ENCODE measurements at regions not wholly inside any gene's neighbourhood (a gene's known extent, or its start where the extent isn't known, plus 50 kb on each side); places are given as distances from the start of the nearest gene placed in this dataset.

DNA sequence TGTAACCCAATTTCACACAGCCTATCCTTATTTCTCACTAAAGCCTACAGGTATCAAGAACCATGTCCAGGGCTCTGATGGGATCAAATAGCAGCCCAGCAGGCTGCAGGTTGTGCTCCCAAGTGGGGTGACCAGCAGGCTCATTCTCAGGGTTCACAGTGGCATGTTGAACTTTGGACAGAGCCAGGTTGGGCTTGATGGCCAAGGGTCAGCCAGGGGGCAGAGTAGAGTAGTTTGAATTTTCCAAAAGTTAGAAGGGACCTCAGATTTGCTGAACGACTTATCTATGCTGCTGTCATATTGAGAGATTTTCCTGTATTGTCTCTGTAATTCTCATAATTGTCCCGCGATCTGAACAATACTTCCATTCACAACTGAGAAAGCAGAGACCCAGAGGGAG is 310.8 kb upstream of the BOD1L1 start (continued):
- TF ChIP-seq, protein P1, sequence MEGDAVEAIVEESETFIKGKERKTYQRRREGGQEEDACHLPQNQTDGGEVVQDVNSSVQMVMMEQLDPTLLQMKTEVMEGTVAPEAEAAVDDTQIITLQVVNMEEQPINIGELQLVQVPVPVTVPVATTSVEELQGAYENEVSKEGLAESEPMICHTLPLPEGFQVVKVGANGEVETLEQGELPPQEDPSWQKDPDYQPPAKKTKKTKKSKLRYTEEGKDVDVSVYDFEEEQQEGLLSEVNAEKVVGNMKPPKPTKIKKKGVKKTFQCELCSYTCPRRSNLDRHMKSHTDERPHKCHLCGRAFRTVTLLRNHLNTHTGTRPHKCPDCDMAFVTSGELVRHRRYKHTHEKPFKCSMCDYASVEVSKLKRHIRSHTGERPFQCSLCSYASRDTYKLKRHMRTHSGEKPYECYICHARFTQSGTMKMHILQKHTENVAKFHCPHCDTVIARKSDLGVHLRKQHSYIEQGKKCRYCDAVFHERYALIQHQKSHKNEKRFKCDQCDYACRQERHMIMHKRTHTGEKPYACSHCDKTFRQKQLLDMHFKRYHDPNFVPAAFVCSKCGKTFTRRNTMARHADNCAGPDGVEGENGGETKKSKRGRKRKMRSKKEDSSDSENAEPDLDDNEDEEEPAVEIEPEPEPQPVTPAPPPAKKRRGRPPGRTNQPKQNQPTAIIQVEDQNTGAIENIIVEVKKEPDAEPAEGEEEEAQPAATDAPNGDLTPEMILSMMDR (conservative IDR thresholded peaks at IDR 0.05; ENCODE audit: low read depth in 2 of 2) = peak; percentile 49 to 53
- TF ChIP-seq EZH2 (IDR thresholded peaks at IDR 0.05; ENCODE audit: low read depth, unreplicated experiment) = no peak
- no peak for TF ChIP-seq ZNF331 (CRISPR knock-in tag; IDR thresholded peaks at IDR 0.05; ENCODE audit: low read depth)

GRCh38 chr4:13940921-13941320 is 313.4 kb upstream of the BOD1L1 start:
- Histone ChIP-seq H3K79me2 (replicated peaks; ENCODE audit: insufficient read depth) (no peaks in the 10 kb centered on the region), H3K4me3 (no peak overlapping the region), H3F3A (replicated peaks; ENCODE audit: low read depth) (no peaks in the 10 kb centered on the region), H3K27ac (ENCODE audit: low read depth) (no peak overlapping the region), H2AFZ (no peak overlapping the region), H3K27me3 (ENCODE audit: insufficient read depth) (no peaks in the 10 kb centered on the region), H3K4me1 (ENCODE audit: insufficient read depth) (no peaks in the 10 kb centered on the region), H3K4me2 (no peak overlapping the region), H3K9me2 (ENCODE audit: insufficient read depth) (0 out of 2 replicates have a peak, but pooled peaks cover 3% of the 10 kb centered on the region), H4K20me1 (replicated peaks; ENCODE audit: insufficient read depth) (no peaks in the 10 kb centered on the region), H3K36me3 (ENCODE audit: insufficient read depth) (no peaks in the 10 kb centered on the region)
- Mint-ChIP-seq H3K27me3 (ENCODE audit: insufficient read depth, low read depth, poor library complexity) (peaks cover 4% of the 10 kb centered on the region), H3K36me3 (ENCODE audit: low read depth) (no peaks in the 10 kb centered on the region), H3K9me3 (no peaks in the 10 kb centered on the region; the same call in 2 of the 3 replicates), H3K4me3 (no peak overlapping the region), H3K4me1 (no peaks in the 10 kb centered on the region; the same call in 2 of the 3 replicates), H3K27ac (no peak overlapping the region)
- no peak for ATAC-seq
- no peak for TF ChIP-seq ETS1 (IDR thresholded peaks at IDR 0.05)
- no peak for TF ChIP-seq CREB1 (CRISPR knock-in tag; IDR thresholded peaks at IDR 0.05; ENCODE audit: low read depth)
- TF ChIP-seq REST (IDR thresholded peaks at IDR 0.05; ENCODE audit: unreplicated experiment) = no peak
- TF ChIP-seq EZH2phosphoT487 (IDR thresholded peaks at IDR 0.05; ENCODE audit: unreplicated experiment) = no peak
- TF ChIP-seq ZNF114 (CRISPR knock-in tag; IDR thresholded peaks at IDR 0.05) = no peak
- TF ChIP-seq ZNF331 (CRISPR knock-in tag; IDR thresholded peaks at IDR 0.05; ENCODE audit: low read depth) = no peak
- TF ChIP-seq NANOG (IDR thresholded peaks at IDR 0.05; ENCODE audit: borderline replicate concordance) = no peak
- TF ChIP-seq EZH2 (IDR thresholded peaks at IDR 0.05; ENCODE audit: low read depth, unreplicated experiment) = no peak
- no peak for TF ChIP-seq POLR2AphosphoS5 (IDR thresholded peaks at IDR 0.05; ENCODE audit: low read depth)
- no peak for TF ChIP-seq STAT1 (IDR thresholded peaks at IDR 0.05; ENCODE audit: unreplicated experiment)
- DNase-seq (ENCODE audit: low spot score) = no peak

Data from GM23338 (cell line).